Mesendoderm (in vitro differentiated cells): ENCODE measurements at regions not wholly inside any gene's neighbourhood (a gene's known extent, or its start where the extent isn't known, plus 50 kb on each side); places are given as distances from the start of the nearest gene placed in this dataset.

ENCODE experiments used
- DNase-seq: peaks from one replicate; pipeline ENCODE4 v3.0.0; 2013
- H2AK5ac ChIP-seq: 2 replicates; pipeline ENCODE4 v1.6.1; 2013; ENCODE audit warnings: low read length, inconsistent platforms
- H2BK120ac ChIP-seq: 2 replicates; pipeline ENCODE4 v1.6.1; 2013; ENCODE audit warnings: low read depth, mild to moderate bottlenecking, low read length, moderate library complexity, mixed read lengths
- H2BK15ac ChIP-seq: replicated peaks from 2 replicates; pipeline ENCODE4 v1.6.1; 2013; ENCODE audit warnings: low read depth, mild to moderate bottlenecking, moderate library complexity
- H2BK5ac ChIP-seq: 2 replicates; pipeline ENCODE4 v1.6.1; 2013; ENCODE audit warnings: low read length, inconsistent platforms
- H3K18ac ChIP-seq: 2 replicates; pipeline ENCODE4 v1.6.1; 2013; ENCODE audit warnings: mild to moderate bottlenecking, low read length, mixed read lengths
- H3K23ac ChIP-seq: one replicate; pipeline ENCODE4 v1.6.1; 2013; ENCODE audit warnings: low read length
- H3K27ac ChIP-seq: 2 replicates; pipeline ENCODE4 v1.5.1; 2013; ENCODE audit warnings: low read depth, mild to moderate bottlenecking, inconsistent platforms, low read length, moderate library complexity
- H3K27me3 ChIP-seq: 2 replicates; pipeline ENCODE4 v1.6.1; 2013; ENCODE audit warnings: low read length, control low read depth, mild to moderate bottlenecking, inconsistent platforms; ENCODE audit not compliant: insufficient read depth, poor library complexity
- H3K36me3 ChIP-seq: 2 replicates; pipeline ENCODE4 v1.6.1; 2013; ENCODE audit warnings: low read length, inconsistent platforms; ENCODE audit not compliant: control insufficient read depth, insufficient read depth
- H3K4ac ChIP-seq: one replicate; pipeline ENCODE4 v1.6.1; 2013; ENCODE audit warnings: low read depth, mild to moderate bottlenecking, low read length, moderate library complexity
- H3K4me1 ChIP-seq: 2 replicates; pipeline ENCODE4 v1.6.1; 2013; ENCODE audit warnings: low read depth, low read length, inconsistent platforms; ENCODE audit not compliant: control insufficient read depth
- H3K4me2 ChIP-seq: 2 replicates; pipeline ENCODE4 v1.6.1; 2013; ENCODE audit warnings: low read length
- H3K4me3 ChIP-seq: 2 replicates; pipeline ENCODE4 v1.5.1; 2013; ENCODE audit warnings: mild to moderate bottlenecking, low read length
- H3K56ac ChIP-seq: one replicate; pipeline ENCODE4 v1.6.1; 2013; ENCODE audit warnings: low read length
- H3K79me1 ChIP-seq: 2 replicates; pipeline ENCODE4 v1.6.1; 2013; ENCODE audit warnings: low read length, inconsistent platforms
- H3K79me2 ChIP-seq: 2 replicates; pipeline ENCODE4 v1.6.1; 2013; ENCODE audit warnings: mild to moderate bottlenecking, low read length; ENCODE audit not compliant: control insufficient read depth, insufficient read depth
- H3K9ac ChIP-seq: 2 replicates; pipeline ENCODE4 v1.6.1; 2013; ENCODE audit warnings: low read length, inconsistent platforms
- H4K5ac ChIP-seq: one replicate; pipeline ENCODE4 v1.6.1; 2013; ENCODE audit warnings: low read length
- H4K8ac ChIP-seq: one replicate; pipeline ENCODE4 v1.6.1; 2013; ENCODE audit warnings: low read depth, mild to moderate bottlenecking, control low read depth, low read length, moderate library complexity
- WGBS: extraction: QIAGEN DNeasy Blood & Tissue Kit; methylation state at CpG from one replicate; pipeline ENCODE4 v1.1.7; 2013; ENCODE audit warnings: low lambda C conversion rate, missing lambda C conversion rate; ENCODE audit not compliant: insufficient coverage; ENCODE audit errors: extremely low coverage; 5-methylcytosine and 5-hydroxymethylcytosine counted together

- no peak overlapping the region for H4K8ac ChIP-seq
- H3K27ac ChIP-seq: no peak overlapping the region
Measured at GRCh38 chr12:77617818-77618217, 212.9 kb upstream of the NAV3 start.

GRCh38 chr12:77615332-77615731 is 215.4 kb upstream of the NAV3 start:
- no peaks in the 10 kb centered on the region for H3K36me3 ChIP-seq
- no peak overlapping the region for H2BK120ac ChIP-seq
- DNase-seq: peak; percentile 62
- no peaks in the 10 kb centered on the region for H3K79me2 ChIP-seq
- no peak overlapping the region for H3K18ac ChIP-seq
- H2BK5ac ChIP-seq: no peak overlapping the region
- no peak overlapping the region for H3K9ac ChIP-seq
- no peak overlapping the region for H2BK15ac ChIP-seq
- no peak overlapping the region for H3K27ac ChIP-seq
- H3K4ac ChIP-seq: no peak overlapping the region
- no peak overlapping the region for H2AK5ac ChIP-seq
- no peaks in the 10 kb centered on the region for H3K79me1 ChIP-seq
- no peaks in the 10 kb centered on the region for H3K4me1 ChIP-seq
- no peaks in the 10 kb centered on the region for H3K27me3 ChIP-seq
- no peak overlapping the region for H3K4me3 ChIP-seq
- no CpG with 5 or more reads among the region's 2 CpGs for WGBS
- H4K8ac ChIP-seq: no peak overlapping the region
- H4K5ac ChIP-seq: no peak overlapping the region
- no peak overlapping the region for H3K56ac ChIP-seq
- H3K23ac ChIP-seq: no peak overlapping the region
- no peak overlapping the region for H3K4me2 ChIP-seq

More at GRCh38 chr12:77617818-77618217, 212.9 kb upstream of the NAV3 start:
- H4K5ac ChIP-seq: no peak overlapping the region
- no peak overlapping the region for H3K18ac ChIP-seq
- H2AK5ac ChIP-seq: no peak overlapping the region
- H3K27me3 ChIP-seq: no peaks in the 10 kb centered on the region
- H3K4me2 ChIP-seq: no peak overlapping the region
- H3K9ac ChIP-seq: no peak overlapping the region
- H2BK15ac ChIP-seq: no peak overlapping the region
- H3K36me3 ChIP-seq: no peaks in the 10 kb centered on the region
- no peak for DNase-seq
- WGBS: no CpG with 5 or more reads among the region's 1 CpG
- no peak overlapping the region for H2BK120ac ChIP-seq
- no peak overlapping the region for H3K23ac ChIP-seq
- no peak overlapping the region for H2BK5ac ChIP-seq
- H3K4me1 ChIP-seq: no peaks in the 10 kb centered on the region
- no peak overlapping the region for H3K4me3 ChIP-seq
- no peak overlapping the region for H3K4ac ChIP-seq
- H3K79me2 ChIP-seq: no peaks in the 10 kb centered on the region
- H3K56ac ChIP-seq: no peak overlapping the region
- H3K79me1 ChIP-seq: no peaks in the 10 kb centered on the region

GRCh38 chr12:77613411-77613810 is 217.3 kb upstream of the NAV3 start:
- Histone ChIP-seq H2AK5ac (no peak overlapping the region), H3K79me1 (no peaks in the 10 kb centered on the region), H2BK120ac (no peak overlapping the region), H3K18ac (no peak overlapping the region), H3K27ac (no peak overlapping the region), H3K23ac (no peak overlapping the region), H3K56ac (no peak overlapping the region), H3K27me3 (no peaks in the 10 kb centered on the region), H3K36me3 (no peaks in the 10 kb centered on the region), H3K79me2 (no peaks in the 10 kb centered on the region), H2BK5ac (no peak overlapping the region), H3K4me3 (no peak overlapping the region), H3K4me1 (no peaks in the 10 kb centered on the region), H4K5ac (no peak overlapping the region), H4K8ac (no peak overlapping the region), H3K9ac (no peak overlapping the region), H3K4me2 (no peak overlapping the region), H3K4ac (no peak overlapping the region), H2BK15ac (no peak overlapping the region)
- no peak for DNase-seq
- WGBS: no CpG with 5 or more reads among the region's 4 CpGs

GRCh38 chr12:77610446-77610845 is 220.2 kb upstream of the NAV3 start:
- no peak overlapping the region for H3K27ac ChIP-seq
- no peak overlapping the region for H3K56ac ChIP-seq
- no peak overlapping the region for H3K23ac ChIP-seq
- H2AK5ac ChIP-seq: no peak overlapping the region
- H3K9ac ChIP-seq: no peak overlapping the region
- no peaks in the 10 kb centered on the region for H3K79me1 ChIP-seq
- no peak overlapping the region for H2BK5ac ChIP-seq
- no peak for DNase-seq
- H2BK120ac ChIP-seq: no peak overlapping the region
- H3K4me2 ChIP-seq: no peak overlapping the region
- H3K27me3 ChIP-seq: no peaks in the 10 kb centered on the region
- no peak overlapping the region for H4K5ac ChIP-seq
- WGBS: no CpG with 5 or more reads among the region's 2 CpGs
- H4K8ac ChIP-seq: no peak overlapping the region
- H3K18ac ChIP-seq: no peak overlapping the region
- H3K36me3 ChIP-seq: no peaks in the 10 kb centered on the region
- no peak overlapping the region for H2BK15ac ChIP-seq
- no peaks in the 10 kb centered on the region for H3K4me1 ChIP-seq
- H3K79me2 ChIP-seq: no peaks in the 10 kb centered on the region
- no peak overlapping the region for H3K4ac ChIP-seq
- H3K4me3 ChIP-seq: no peak overlapping the region

GRCh38 chr12:77609016-77609415 is 221.7 kb upstream of the NAV3 start:
- Histone ChIP-seq H3K4ac (no peak overlapping the region), H4K5ac (no peak overlapping the region), H3K79me1 (no peaks in the 10 kb centered on the region), H2BK15ac (no peak overlapping the region), H3K56ac (no peak overlapping the region), H3K9ac (no peak overlapping the region), H3K36me3 (no peaks in the 10 kb centered on the region), H3K18ac (no peak overlapping the region), H2BK5ac (no peak overlapping the region), H2AK5ac (no peak overlapping the region), H3K79me2 (no peaks in the 10 kb centered on the region), H3K4me2 (no peak overlapping the region), H3K4me3 (no peak overlapping the region), H3K27ac (no peak overlapping the region), H2BK120ac (no peak overlapping the region), H3K27me3 (no peaks in the 10 kb centered on the region), H3K23ac (no peak overlapping the region), H4K8ac (no peak overlapping the region), H3K4me1 (no peaks in the 10 kb centered on the region)
- no CpG with 5 or more reads among the region's 2 CpGs for WGBS
- DNase-seq: no peak

- H4K8ac ChIP-seq: no peak overlapping the region
- no peak overlapping the region for H4K5ac ChIP-seq
- no peak overlapping the region for H3K4me3 ChIP-seq
- no peak overlapping the region for H3K23ac ChIP-seq
- H3K18ac ChIP-seq: no peak overlapping the region
- H3K79me1 ChIP-seq: no peaks in the 10 kb centered on the region
- no peak overlapping the region for H2BK120ac ChIP-seq
- H3K4me2 ChIP-seq: no peak overlapping the region
- H3K4me1 ChIP-seq: no peaks in the 10 kb centered on the region
- H3K79me2 ChIP-seq: no peaks in the 10 kb centered on the region
- H3K9ac ChIP-seq: no peak overlapping the region
- no peak overlapping the region for H2BK5ac ChIP-seq
- H2BK15ac ChIP-seq: no peak overlapping the region
- H3K36me3 ChIP-seq: no peaks in the 10 kb centered on the region
- no peak overlapping the region for H2AK5ac ChIP-seq
- H3K27ac ChIP-seq: no peak overlapping the region
- H3K4ac ChIP-seq: no peak overlapping the region
- no peaks in the 10 kb centered on the region for H3K27me3 ChIP-seq
- no peak overlapping the region for H3K56ac ChIP-seq
- no peak for DNase-seq
Measured at GRCh38 chr12:77608271-77608824, 222.3 kb upstream of the NAV3 start.
